K562 (cell line): ENCODE measurements at regions not wholly inside any gene's neighbourhood (a gene's known extent, or its start where the extent isn't known, plus 50 kb on each side); places are given as distances from the start of the nearest gene placed in this dataset.

Experiments used
- ATAC-seq: fragments of 200-7000 bp; cut with Tn5 transposase; 3 replicates; pipeline ENCODE4 v1.9.1; 2020; ENCODE audit warnings: moderate library complexity
- BruUV-seq: library from RNA; stranded (reverse); fragments of 400-500 nt; replicated peaks from 2 replicates; lab custom pipeline; 2021; lab: Mats Ljungman, UMichigan
- CTCF ChIA-PET: fragments of 300-600 bp; formaldehyde crosslinking; extraction: SDS; loops from one replicate; lab custom pipeline; 2021; ENCODE audit warnings: low intra/inter-chr PET ratio; lab: Yijun Ruan, JAX
- POLR2A ChIA-PET: fragments of 300-600, 350-650 bp; sonication (Branson Sonifier 250); formaldehyde crosslinking; extraction: SDS; loops from one replicate; lab custom pipeline; 2021; ENCODE audit warnings: antibody characterized with exemption, inconsistent platforms; lab: Yijun Ruan, JAX
- DNase-seq, 4 experiments: peaks; one replicate each; pipeline versions ENCODE4 v3.0.0 to v3.0.0-alpha.2; 2011 to 2018; ENCODE audit warnings: low spot score in 3 of 4, mixed read lengths in 3 of 4; ENCODE audit errors: extremely low read depth in 1 of 4
- FAIRE-seq: peaks from 2 replicates; lab custom pipeline; 2011; peaks lifted over from hg19 to GRCh38; lab: Jason Lieb, UNC
- H2AFZ ChIP-seq: 2 replicates; pipeline ENCODE4 v1.6.0; 2011; ENCODE audit warnings: low read depth, low read length, control low read depth, inconsistent platforms
- H3K27ac ChIP-seq: fragments of 200-600 bp; 3 replicates; pipeline ENCODE4 v1.8.0; 2011; ENCODE audit warnings: low read depth, mild to moderate bottlenecking, control low read depth, inconsistent platforms, low read length, moderate library complexity, mixed read lengths; ENCODE audit errors: extremely low read depth
- H3K27me3 ChIP-seq, 2 experiments: fragments of 300-600 bp in 1 of 2; 2 replicates in 1 of 2; 3 replicates in 1 of 2; pipeline versions ENCODE4 v1.6.0 to v1.8.0; 2011; ENCODE audit warnings: inconsistent platforms in 2 of 2, low read length in 2 of 2, mild to moderate bottlenecking in 1 of 2, mixed read lengths in 1 of 2, moderate library complexity in 1 of 2; ENCODE audit not compliant: control insufficient read depth in 2 of 2, insufficient read depth in 2 of 2
- H3K36me3 ChIP-seq: fragments of 300-600 bp; 3 replicates; pipeline ENCODE4 v1.8.0; 2011; ENCODE audit warnings: mild to moderate bottlenecking, low read length, inconsistent platforms; ENCODE audit not compliant: control insufficient read depth, insufficient read depth
- H3K4me1 ChIP-seq, 2 experiments: fragments of 200-600 bp in 1 of 2; replicated peaks in 1 of 2; 2 replicates in 1 of 2; 3 replicates in 1 of 2; pipeline versions ENCODE4 v1.5.1 to v1.8.0; 2011; ENCODE audit warnings: inconsistent platforms in 2 of 2, low read length in 2 of 2, mild to moderate bottlenecking in 1 of 2, mixed read lengths in 1 of 2, moderate library complexity in 1 of 2; ENCODE audit not compliant: control insufficient read depth in 2 of 2, insufficient read depth in 2 of 2
- H3K4me2 ChIP-seq: 2 replicates; pipeline ENCODE4 v1.6.1; 2011; ENCODE audit warnings: low read length, control low read depth, inconsistent platforms, mixed read lengths; ENCODE audit not compliant: insufficient read depth
- H3K4me3 ChIP-seq: fragments of 200-600 bp; sonication (generic), shearing (Covaris generic); 2 replicates; pipeline ENCODE4 v1.5.1; 2016; ENCODE audit warnings: control low read depth, inconsistent platforms
- H3K79me2 ChIP-seq: fragments of 200-600 bp; 3 replicates; pipeline ENCODE4 v1.8.0; 2011; ENCODE audit warnings: low read length, inconsistent platforms; ENCODE audit not compliant: control insufficient read depth, insufficient read depth
- H3K9ac ChIP-seq, 2 experiments: 2 replicates each; pipeline versions ENCODE4 v1.6.0 to v1.6.1; 2011; ENCODE audit warnings: low read depth in 2 of 2, low read length in 2 of 2, control low read depth in 1 of 2, inconsistent platforms in 1 of 2, mild to moderate bottlenecking in 1 of 2, mixed read lengths in 1 of 2; ENCODE audit not compliant: insufficient read depth in 1 of 2
- H3K9me1 ChIP-seq: one replicate; pipeline ENCODE4 v1.6.0; 2011; ENCODE audit warnings: inconsistent platforms, mild to moderate bottlenecking, low read length, moderate library complexity; ENCODE audit not compliant: control insufficient read depth, insufficient read depth
- H3K9me3 ChIP-seq: replicated peaks from 2 replicates; pipeline ENCODE4 v1.5.1; 2011; ENCODE audit warnings: low read depth, low read length, inconsistent platforms; ENCODE audit not compliant: control insufficient read depth, insufficient read depth
- H4K20me1 ChIP-seq: replicated peaks from 2 replicates; pipeline ENCODE4 v1.6.1; 2011; ENCODE audit warnings: low read length, inconsistent platforms, mixed read lengths; ENCODE audit not compliant: control insufficient read depth, insufficient read depth
- MEIS2 ChIP-seq: fragments of 450-650 bp; IDR thresholded peaks from 2 replicates; pipeline ENCODE4 v1.6.1; 2014; ENCODE audit warnings: mild to moderate bottlenecking; ENCODE audit not compliant: partially characterized antibody
- NCOA4 ChIP-seq: fragments of 450-650 bp; IDR thresholded peaks from 2 replicates; pipeline ENCODE4 v1.6.1; 2018; ENCODE audit warnings: mild to moderate bottlenecking; ENCODE audit not compliant: partially characterized antibody
- THRB ChIP-seq: fragments of 450-650 bp; formaldehyde crosslinking; conservative IDR thresholded peaks from 2 replicates; pipeline ENCODE4 v1.4.0; 2022; ENCODE audit warnings: mild to moderate bottlenecking, missing genetic modification characterization
- ZBED1 ChIP-seq: IDR thresholded peaks from 2 replicates; pipeline ENCODE4 v1.6.1; 2014
- ZNF780A ChIP-seq: fragments of 250-450 bp; sonication (Bioruptor Pico); IDR thresholded peaks from 2 replicates; pipeline ENCODE4 v1.5.0; 2021; ENCODE audit warnings: mild to moderate bottlenecking
- WGBS: fragments of 100-300 bp; shearing (Covaris generic); methylation state at CpG from one replicate; pipeline ENCODE4 v1.1.6; 2016; ENCODE audit warnings: low coverage, mixed read lengths; ENCODE audit not compliant: insufficient coverage; ENCODE audit errors: missing lambda C conversion rate; 5-methylcytosine and 5-hydroxymethylcytosine counted together
- in situ Hi-C: fragments of 300-500 bp; cut with MboI; formaldehyde crosslinking; loops from 4 replicates; pipeline ENCODE4 v1.15.0; 2018; ENCODE audit warnings: inconsistent platforms, mixed read lengths
- intact Hi-C: fragments of 100-400 bp; cut with micrococcal nuclease; formaldehyde crosslinking; loops from 2 replicates; pipeline ENCODE4 v1.14.2; 2022
- TF ChIP-seq, protein P1 (sequence below): sonication (generic); formaldehyde crosslinking; IDR thresholded peaks from 2 replicates; pipeline ENCODE4 v1.8.1; 2023; ENCODE audit warnings: mild to moderate bottlenecking, missing genetic modification reagents

DNA sequence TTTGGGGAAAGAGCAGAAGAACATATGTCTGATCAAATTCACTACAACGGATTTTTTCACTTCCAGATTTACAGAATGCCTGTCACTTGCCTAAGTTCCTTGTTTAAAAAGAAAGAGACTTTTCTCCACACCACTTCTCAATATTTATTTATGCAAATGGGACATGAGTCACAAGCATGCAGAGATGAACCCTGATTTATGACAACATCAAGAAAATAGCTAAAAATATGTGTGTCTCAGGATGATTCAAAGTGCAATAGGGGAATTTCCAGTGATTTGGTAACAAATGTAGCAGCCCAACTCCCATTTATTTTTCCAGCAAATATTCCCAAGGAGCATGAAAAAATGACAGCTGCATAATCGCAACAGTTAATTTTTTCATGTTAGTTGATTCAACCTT is 180.4 kb upstream of the FAT1 start:
- Histone ChIP-seq H3K4me2 (no peak overlapping the region), H2AFZ (no peak overlapping the region), H3K4me3 (no peak overlapping the region), H3K79me2 (no peaks in the 10 kb centered on the region), H3K27ac (no peak overlapping the region), H3K9me1 (no peaks in the 10 kb centered on the region), H3K4me1 (peaks cover 5 to 12% of the 10 kb centered on the region in 2 experiments; a peak in 3 of 5 replicates), H3K36me3 (no peaks in the 10 kb centered on the region), H3K9ac (no peak overlapping the region), H4K20me1 (no peaks in the 10 kb centered on the region), H3K9me3 (0 out of 2 replicates have a peak, but pooled peaks cover 2% of the 10 kb centered on the region), H3K27me3 (peaks cover 0 to 4% of the 10 kb centered on the region in 2 experiments; a peak in 1 of 5 replicates)
- ChIA-PET POLR2A (no interaction called here), CTCF (no interaction called here)
- BruUV-seq = no TSS peak
- DNase-seq = no peak
- ATAC-seq = no peak
- in situ Hi-C loops (no loop called here), intact Hi-C loops (loop anchor here (5.0 kb wide), 1 partner anchor 152 kb away; no protein-coding TSS in a partner anchor)
- 30% methylated on average over 2 of the region's 2 CpGs for WGBS
- FAIRE-seq = no peak
- peak; percentile 61 for TF ChIP-seq MEIS2
- TF ChIP-seq ZBED1 = no peak
- no peak for TF ChIP-seq ZNF780A (CRISPR knock-in tag)
- TF ChIP-seq THRB (CRISPR knock-in tag) = no peak
- TF ChIP-seq, all 486 proteins: peak for 1

DNA sequence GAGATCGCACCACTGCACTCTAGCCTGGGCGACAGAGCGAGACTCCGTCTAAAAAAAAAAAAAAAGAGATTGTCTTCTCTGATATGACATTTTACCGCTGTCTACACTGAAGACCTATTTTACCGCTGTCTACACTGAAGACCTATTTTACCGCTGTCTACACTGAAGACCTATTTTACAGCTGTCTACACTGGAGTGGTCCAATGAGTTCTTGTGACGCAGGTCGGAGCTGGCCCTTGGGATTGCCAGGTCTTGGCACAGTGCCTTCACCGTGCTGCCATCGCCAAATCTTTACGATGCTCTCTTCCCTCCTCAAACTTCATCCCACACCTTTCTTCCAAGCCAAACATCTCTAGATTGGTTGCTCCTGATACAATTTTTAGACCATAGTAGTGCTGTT is 183.1 kb upstream of the FAT1 start:
- no peaks in the 10 kb centered on the region for H3K36me3 ChIP-seq
- H3K79me2 ChIP-seq = no peaks in the 10 kb centered on the region
- ATAC-seq = no peak
- H3K9me3 ChIP-seq = no peaks in the 10 kb centered on the region
- DNase-seq = no peak
- FAIRE-seq = no peak
- peaks cover 0 to 4% of the 10 kb centered on the region in 2 experiments; a peak in 2 of 5 replicates for H3K27me3 ChIP-seq
- no peaks in the 10 kb centered on the region for H3K9me1 ChIP-seq
- no peak overlapping the region for H3K9ac ChIP-seq
- intact Hi-C loops = no loop called here
- BruUV-seq = no TSS peak
- no peaks in the 10 kb centered on the region for H4K20me1 ChIP-seq
- no peak overlapping the region for H3K27ac ChIP-seq
- H3K4me1 ChIP-seq = no peaks in the 10 kb centered on the region
- in situ Hi-C loops = no loop called here
- no peak overlapping the region for H3K4me3 ChIP-seq
- no peak overlapping the region for H3K4me2 ChIP-seq
- 42% methylated on average over 6 of the region's 12 CpGs for WGBS
- TF ChIP-seq, protein P1, sequence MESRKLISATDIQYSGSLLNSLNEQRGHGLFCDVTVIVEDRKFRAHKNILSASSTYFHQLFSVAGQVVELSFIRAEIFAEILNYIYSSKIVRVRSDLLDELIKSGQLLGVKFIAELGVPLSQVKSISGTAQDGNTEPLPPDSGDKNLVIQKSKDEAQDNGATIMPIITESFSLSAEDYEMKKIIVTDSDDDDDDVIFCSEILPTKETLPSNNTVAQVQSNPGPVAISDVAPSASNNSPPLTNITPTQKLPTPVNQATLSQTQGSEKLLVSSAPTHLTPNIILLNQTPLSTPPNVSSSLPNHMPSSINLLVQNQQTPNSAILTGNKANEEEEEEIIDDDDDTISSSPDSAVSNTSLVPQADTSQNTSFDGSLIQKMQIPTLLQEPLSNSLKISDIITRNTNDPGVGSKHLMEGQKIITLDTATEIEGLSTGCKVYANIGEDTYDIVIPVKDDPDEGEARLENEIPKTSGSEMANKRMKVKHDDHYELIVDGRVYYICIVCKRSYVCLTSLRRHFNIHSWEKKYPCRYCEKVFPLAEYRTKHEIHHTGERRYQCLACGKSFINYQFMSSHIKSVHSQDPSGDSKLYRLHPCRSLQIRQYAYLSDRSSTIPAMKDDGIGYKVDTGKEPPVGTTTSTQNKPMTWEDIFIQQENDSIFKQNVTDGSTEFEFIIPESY = peak; percentile 96
- no peak for TF ChIP-seq NCOA4
- ChIA-PET CTCF (no interaction called here), POLR2A (no interaction called here)
- H2AFZ ChIP-seq = no peak overlapping the region
